CD4-positive, alpha-beta memory T cell (primary cell): ENCODE measurements at regions not wholly inside any gene's neighbourhood (a gene's known extent, or its start where the extent isn't known, plus 50 kb on each side); places are given as distances from the start of the nearest gene placed in this dataset.

ENCODE experiments used
- CTCF ChIA-PET: fragments of 350-600 bp; sonication (Branson Sonifier 250); formaldehyde crosslinking; loops from one replicate; lab custom pipeline; 2021; ENCODE audit warnings: inconsistent platforms; ENCODE audit not compliant: partially characterized antibody; lab: Charles Lee
- POLR2A ChIA-PET: fragments of 350-600 bp; sonication (Branson Sonifier 250); formaldehyde crosslinking; loops from one replicate; lab custom pipeline; 2021; ENCODE audit not compliant: partially characterized antibody; lab: Charles Lee
- DNase-seq, 5 donors: peaks; one replicate each; pipeline versions ENCODE4 v3.0.0 to v3.0.0-alpha.2; 2020 to 2022; ENCODE audit warnings: mixed read lengths in 1 of 5
- H3K27ac ChIP-seq: one replicate; pipeline ENCODE4 v1.7.0; 2013; ENCODE audit warnings: low read depth, low read length
- H3K27me3 ChIP-seq: 2 replicates; pipeline ENCODE4 v1.7.0; 2013; ENCODE audit warnings: mild to moderate bottlenecking, low read length, moderate library complexity; ENCODE audit not compliant: insufficient read depth
- H3K36me3 ChIP-seq: 2 replicates; pipeline ENCODE4 v1.7.0; 2013; ENCODE audit warnings: mild to moderate bottlenecking, low read length, moderate library complexity; ENCODE audit not compliant: insufficient read depth
- H3K4me1 ChIP-seq: 2 replicates; pipeline ENCODE4 v1.7.0; 2013; ENCODE audit warnings: mild to moderate bottlenecking, low read length, moderate library complexity; ENCODE audit not compliant: insufficient read depth
- H3K4me3 ChIP-seq, 2 donors: one replicate each; pipeline ENCODE4 v1.7.0; 2013; ENCODE audit warnings: low read length in 2 of 2, mild to moderate bottlenecking in 1 of 2
- H3K9me3 ChIP-seq, 2 donors: one replicate each; pipeline ENCODE4 v1.7.0; 2013; ENCODE audit warnings: low read length in 2 of 2, control low read depth in 1 of 2; ENCODE audit not compliant: control insufficient read depth in 1 of 2
- H3K27ac Mint-ChIP-seq, 7 donors: one replicate each; pipeline ENCODE4 v1.8.0; 2020 to 2021; ENCODE audit warnings: mixed read lengths in 7 of 7, mild to moderate bottlenecking in 6 of 7, inconsistent platforms in 3 of 7, moderate library complexity in 3 of 7
- H3K27me3 Mint-ChIP-seq, 2 donors: one replicate each; pipeline ENCODE4 v1.8.0; 2020 to 2021; ENCODE audit warnings: mixed read lengths in 2 of 2
- H3K36me3 Mint-ChIP-seq, 2 donors: one replicate each; pipeline ENCODE4 v1.8.0; 2020 to 2021; ENCODE audit warnings: mixed read lengths in 2 of 2, inconsistent platforms in 1 of 2, mild to moderate bottlenecking in 1 of 2
- H3K4me1 Mint-ChIP-seq, 4 donors: one replicate each; pipeline ENCODE4 v1.8.0; 2020 to 2021; ENCODE audit warnings: mixed read lengths in 4 of 4, mild to moderate bottlenecking in 1 of 4
- H3K4me3 Mint-ChIP-seq, 8 donors: one replicate each; pipeline ENCODE4 v1.8.0; 2020 to 2021; ENCODE audit warnings: mixed read lengths in 8 of 8, mild to moderate bottlenecking in 7 of 8, moderate library complexity in 6 of 8, inconsistent platforms in 3 of 8
- H3K9me3 Mint-ChIP-seq, 8 donors: one replicate each; pipeline ENCODE4 v1.8.0; 2020 to 2021; ENCODE audit warnings: mixed read lengths in 8 of 8, mild to moderate bottlenecking in 5 of 8, inconsistent platforms in 3 of 8, moderate library complexity in 1 of 8
- intact Hi-C: fragments of 100-400 bp; cut with micrococcal nuclease; formaldehyde crosslinking; loops from one replicate; pipeline ENCODE4 v1.15.1; 2023

DNA sequence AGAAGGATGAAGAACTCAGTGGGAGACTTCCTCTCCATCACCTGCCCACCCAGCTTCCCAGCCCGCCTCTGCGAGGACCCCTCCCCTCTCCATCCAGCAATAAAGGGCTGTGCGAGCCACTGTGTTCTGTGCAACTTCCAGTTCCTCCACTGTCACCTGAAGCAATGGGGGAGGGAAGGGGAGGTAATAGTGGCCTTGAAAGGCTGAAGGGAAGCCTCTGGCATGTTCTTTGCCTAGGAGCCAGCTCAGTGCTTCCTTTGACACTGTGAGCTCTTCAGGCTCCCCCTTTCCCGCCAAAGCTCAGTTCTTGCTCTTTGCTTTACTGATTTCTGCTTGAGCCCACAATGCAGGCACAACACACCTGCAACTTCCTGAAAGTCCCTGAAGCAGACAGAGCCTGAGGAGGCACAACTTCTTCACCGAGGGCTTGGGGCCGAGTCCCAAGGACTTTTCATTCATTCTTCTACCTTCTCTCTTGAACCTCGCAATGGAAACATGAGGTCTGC is 73.2 kb upstream of the DOCK9 start:
- H3K4me1 ChIP-seq, result peaks cover 98% of the 10 kb centered on the region
- Mint-ChIP-seq H3K27me3 (no peaks in the 10 kb centered on the region), H3K9me3 (peaks cover 0 to 2% (median 0%) of the 10 kb centered on the region in 8 donors), H3K27ac (peak overlapping the region; percentile 86 to 97 (median 94)), H3K36me3 (no peaks in the 10 kb centered on the region), H3K4me3 (peak overlapping the region; percentile 70 to 89 (median 85)), H3K4me1 (peaks cover 73 to 99% (median 87%) of the 10 kb centered on the region in 4 donors)
- no peaks in the 10 kb centered on the region for H3K9me3 ChIP-seq
- no peaks in the 10 kb centered on the region for H3K36me3 ChIP-seq
- H3K27me3 ChIP-seq, result no peaks in the 10 kb centered on the region
- DNase-seq, result no peak
- intact Hi-C loops, result loop anchor here (1.0 to 10.0 kb wide), 3 partner anchors 26 to 1624 kb away; partner anchors contain the start of gene TMTC4
- ChIA-PET CTCF (interaction anchor here (0.7 to 4.1 kb wide), 8 partner anchors 8 to 31 kb away, joined by 3 to 19 read pairs (median 6); no protein-coding TSS in a partner anchor), POLR2A (interaction anchor here (0.8 to 11.6 kb wide), 18 partner anchors 8 to 445 kb away, joined by 3 to 226 read pairs (median 3); partner anchors contain the start of gene GPR18)
- peak overlapping the region; percentile 38 for H3K27ac ChIP-seq
- peak overlapping the region; percentile 1 to 36 for H3K4me3 ChIP-seq

DNA sequence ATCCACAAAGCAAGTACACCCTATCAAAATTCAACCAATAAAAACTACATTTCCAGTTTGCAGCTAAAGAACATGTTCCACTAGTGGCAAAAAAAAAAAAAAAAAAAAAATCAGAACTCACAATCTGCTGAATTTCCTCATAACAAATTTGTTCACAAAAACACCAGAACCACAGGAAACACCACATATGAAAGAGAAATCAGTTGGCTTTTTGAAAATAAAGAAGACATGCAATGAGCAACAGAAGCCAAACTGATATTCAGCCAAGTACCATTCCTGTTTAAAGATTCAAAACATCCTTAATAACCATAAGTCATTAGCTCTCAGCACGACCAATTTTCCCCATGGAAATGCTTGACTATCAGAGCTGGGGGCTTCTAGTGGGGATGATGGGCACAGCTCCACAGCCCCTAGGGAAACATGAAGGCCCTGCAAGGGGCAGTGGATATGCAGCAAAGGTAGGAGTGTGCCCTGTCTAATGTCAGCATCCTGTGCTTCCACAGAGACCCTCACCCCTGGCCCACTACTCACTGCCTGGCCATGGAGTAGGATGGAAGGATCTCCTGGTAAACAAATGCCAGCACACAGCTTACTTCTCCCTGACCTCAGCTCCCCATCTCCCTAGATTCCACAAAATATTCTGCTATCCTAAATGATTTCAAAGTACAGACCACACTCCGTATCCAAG is 74.0 kb upstream of the DOCK9 start:
- H3K36me3 Mint-ChIP-seq, result no peaks in the 10 kb centered on the region
- ChIA-PET POLR2A (interaction anchor here (0.8 to 11.6 kb wide), 15 partner anchors 9 to 444 kb away, joined by 3 to 226 read pairs (median 3); partner anchors contain the start of gene GPR18), CTCF (interaction anchor here (0.8 to 4.1 kb wide), 7 partner anchors 8 to 27 kb away, joined by 3 to 19 read pairs (median 5); no protein-coding TSS in a partner anchor)
- H3K9me3 Mint-ChIP-seq, result peaks cover 0 to 2% (median 0%) of the 10 kb centered on the region in 8 donors
- peak overlapping the region; percentile 36 to 57 for H3K4me3 ChIP-seq
- H3K27me3 ChIP-seq, result no peaks in the 10 kb centered on the region
- H3K27ac ChIP-seq, result peak overlapping the region; percentile 38
- peaks cover 70 to 97% (median 85%) of the 10 kb centered on the region in 4 donors for H3K4me1 Mint-ChIP-seq
- no peaks in the 10 kb centered on the region for H3K27me3 Mint-ChIP-seq
- peak overlapping the region; percentile 86 to 97 (median 94) for H3K27ac Mint-ChIP-seq
- intact Hi-C loops, result loop anchor here (1.0 to 10.0 kb wide), 3 partner anchors 25 to 1623 kb away; partner anchors contain the start of gene TMTC4
- DNase-seq, result peak in 4 of 5 donors; percentile 55 to 66 (median 62)
- no peaks in the 10 kb centered on the region for H3K36me3 ChIP-seq
- peak overlapping the region; percentile 70 to 89 (median 85) for H3K4me3 Mint-ChIP-seq
- H3K9me3 ChIP-seq, result no peaks in the 10 kb centered on the region
- H3K4me1 ChIP-seq, result peaks cover 97% of the 10 kb centered on the region

DNA sequence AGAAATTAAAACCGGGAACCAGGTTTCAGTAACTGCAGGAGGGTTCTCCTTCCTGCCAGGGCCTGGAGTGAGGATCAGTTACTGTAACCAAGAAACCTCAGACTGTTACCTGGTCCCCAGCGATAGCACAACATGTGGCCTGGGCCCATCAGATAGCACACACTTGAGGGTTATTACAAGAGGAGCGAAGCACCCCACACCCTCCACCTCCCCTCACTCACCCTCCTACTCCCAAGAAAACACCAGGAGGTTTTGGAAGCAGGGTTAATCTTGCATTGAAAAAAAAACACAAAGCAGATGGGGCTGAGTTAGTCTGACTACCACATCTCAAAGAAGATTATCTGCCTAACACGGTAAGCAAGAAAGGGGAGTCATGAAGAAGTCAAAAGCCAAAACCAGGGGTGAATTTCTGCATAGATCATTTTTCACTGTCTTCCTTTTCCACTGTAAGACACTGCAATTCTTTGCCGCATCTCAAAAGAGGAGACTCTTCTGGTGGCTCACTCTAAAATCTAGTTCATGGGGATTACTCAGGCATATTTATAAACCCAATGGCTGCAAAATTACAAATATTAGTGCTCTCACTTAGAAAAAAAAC is 75.9 kb upstream of the DOCK9 start:
- H3K27me3 ChIP-seq, result no peaks in the 10 kb centered on the region
- CTCF ChIA-PET, result interaction anchor here (0.8 to 2.1 kb wide), 9 partner anchors 8 to 123 kb away, joined by 3 to 7 read pairs (median 4); no protein-coding TSS in a partner anchor
- DNase-seq, result no peak

DNA sequence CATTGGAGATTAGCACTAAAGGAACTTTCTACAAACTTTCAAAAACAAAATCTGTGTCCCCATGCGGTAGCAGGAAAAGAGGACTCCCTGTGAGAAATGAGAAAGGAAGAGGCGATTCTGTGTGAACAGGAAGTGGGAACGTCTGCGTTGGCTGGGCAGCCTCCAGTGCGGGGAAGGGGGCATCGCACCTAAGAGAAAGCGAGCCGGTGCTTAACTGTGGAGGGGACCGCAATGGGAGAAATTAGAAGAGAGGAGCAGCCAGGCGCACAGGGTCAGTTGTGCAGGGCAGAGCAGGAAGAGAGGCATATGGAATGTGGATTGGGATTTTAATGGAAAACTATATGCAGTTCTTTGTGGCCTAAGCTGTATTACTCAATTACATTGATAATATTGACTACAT is 77.4 kb upstream of the DOCK9 start:
- Mint-ChIP-seq H3K4me1 (peaks cover 62 to 95% (median 84%) of the 10 kb centered on the region in 4 donors), H3K4me3 (peak overlapping the region; percentile 71 to 92 (median 84)), H3K36me3 (no peaks in the 10 kb centered on the region), H3K9me3 (peaks cover 0 to 2% (median 0%) of the 10 kb centered on the region in 8 donors), H3K27me3 (no peaks in the 10 kb centered on the region), H3K27ac (peak overlapping the region; percentile 85 to 98 (median 94))
- Histone ChIP-seq H3K27ac (no peak overlapping the region), H3K36me3 (no peaks in the 10 kb centered on the region), H3K4me1 (peaks cover 90% of the 10 kb centered on the region), H3K9me3 (no peaks in the 10 kb centered on the region), H3K27me3 (no peaks in the 10 kb centered on the region), H3K4me3 (no peak overlapping the region)
- intact Hi-C loops, result loop anchor here (1.0 to 10.0 kb wide), 2 partner anchors 11 to 1620 kb away; partner anchors contain the start of gene TMTC4
- POLR2A ChIA-PET, result interaction anchor here (0.7 to 3.8 kb wide), 6 partner anchors 9 to 61 kb away, joined by 3 to 27 read pairs (median 7); no protein-coding TSS in a partner anchor
- DNase-seq, result peak in 1 of 5 donors; percentile 18
- CTCF ChIA-PET, result interaction anchor here (0.9 to 2.3 kb wide), 6 partner anchors 9 to 28 kb away, joined by 3 to 8 read pairs (median 4); no protein-coding TSS in a partner anchor

More for the DNA sequence above, 75.9 kb upstream of the DOCK9 start:
- Mint-ChIP-seq H3K9me3 (peaks cover 0 to 2% (median 0%) of the 10 kb centered on the region in 8 donors), H3K36me3 (no peaks in the 10 kb centered on the region), H3K4me3 (peak overlapping the region; percentile 21 to 92 (median 62)), H3K27ac (peak overlapping the region; percentile 85 to 98 (median 94)), H3K4me1 (peaks cover 66 to 97% (median 85%) of the 10 kb centered on the region in 4 donors), H3K27me3 (no peaks in the 10 kb centered on the region)
- intact Hi-C loops, result loop anchor here (1.0 to 10.0 kb wide), 2 partner anchors 7 to 1621 kb away; partner anchors contain the start of gene TMTC4
- H3K4me3 ChIP-seq, result no peak overlapping the region
- H3K36me3 ChIP-seq, result no peaks in the 10 kb centered on the region
- H3K9me3 ChIP-seq, result no peaks in the 10 kb centered on the region
- peak overlapping the region; percentile 40 for H3K27ac ChIP-seq
- POLR2A ChIA-PET, result interaction anchor here (0.8 to 11.6 kb wide), 4 partner anchors 7 to 1621 kb away, joined by 3 to 226 read pairs (median 16); no protein-coding TSS in a partner anchor
- H3K4me1 ChIP-seq, result peaks cover 97% of the 10 kb centered on the region

DNA sequence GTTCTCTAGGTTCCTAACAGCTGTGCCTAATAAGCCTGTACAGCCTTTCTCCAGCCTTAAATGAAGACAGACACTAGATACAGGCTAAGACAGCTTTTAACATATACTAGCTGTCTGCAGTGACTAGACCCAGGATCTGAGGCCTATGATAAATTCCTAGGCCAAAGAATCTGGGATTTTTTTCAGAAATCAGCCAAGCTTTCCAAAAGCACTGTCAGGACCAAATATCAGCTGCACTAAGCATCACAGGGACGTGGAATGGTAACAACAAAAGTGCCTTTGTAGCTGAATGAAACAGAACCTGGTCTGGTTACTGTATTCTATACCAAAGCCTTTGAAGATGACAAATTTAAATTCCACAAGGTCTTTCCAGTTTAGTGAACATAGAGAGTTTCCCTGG is 77.9 kb upstream of the DOCK9 start:
- no peaks in the 10 kb centered on the region for H3K9me3 ChIP-seq
- no peaks in the 10 kb centered on the region for H3K27me3 Mint-ChIP-seq
- DNase-seq, result no peak
- H3K36me3 ChIP-seq, result no peaks in the 10 kb centered on the region
- no peak overlapping the region for H3K4me3 ChIP-seq
- no peaks in the 10 kb centered on the region for H3K27me3 ChIP-seq
- peaks cover 88% of the 10 kb centered on the region for H3K4me1 ChIP-seq
- H3K36me3 Mint-ChIP-seq, result no peaks in the 10 kb centered on the region
- no peak overlapping the region for H3K27ac ChIP-seq
- CTCF ChIA-PET, result interaction anchor here (0.9 to 2.3 kb wide), 6 partner anchors 9 to 28 kb away, joined by 3 to 8 read pairs (median 4); no protein-coding TSS in a partner anchor
- H3K4me1 Mint-ChIP-seq, result peaks cover 61 to 94% (median 83%) of the 10 kb centered on the region in 4 donors
- H3K27ac Mint-ChIP-seq, result peak overlapping the region in 1 of 7 donors; percentile 94
- H3K4me3 Mint-ChIP-seq, result peak overlapping the region in 1 of 8 donors; percentile 87
- POLR2A ChIA-PET, result interaction anchor here (0.7 to 3.8 kb wide), 7 partner anchors 9 to 61 kb away, joined by 3 to 27 read pairs (median 7); no protein-coding TSS in a partner anchor
- intact Hi-C loops, result loop anchor here (1.0 to 10.0 kb wide), 2 partner anchors 11 to 1619 kb away; partner anchors contain the start of gene TMTC4
- H3K9me3 Mint-ChIP-seq, result peaks cover 0 to 2% (median 0%) of the 10 kb centered on the region in 8 donors

DNA sequence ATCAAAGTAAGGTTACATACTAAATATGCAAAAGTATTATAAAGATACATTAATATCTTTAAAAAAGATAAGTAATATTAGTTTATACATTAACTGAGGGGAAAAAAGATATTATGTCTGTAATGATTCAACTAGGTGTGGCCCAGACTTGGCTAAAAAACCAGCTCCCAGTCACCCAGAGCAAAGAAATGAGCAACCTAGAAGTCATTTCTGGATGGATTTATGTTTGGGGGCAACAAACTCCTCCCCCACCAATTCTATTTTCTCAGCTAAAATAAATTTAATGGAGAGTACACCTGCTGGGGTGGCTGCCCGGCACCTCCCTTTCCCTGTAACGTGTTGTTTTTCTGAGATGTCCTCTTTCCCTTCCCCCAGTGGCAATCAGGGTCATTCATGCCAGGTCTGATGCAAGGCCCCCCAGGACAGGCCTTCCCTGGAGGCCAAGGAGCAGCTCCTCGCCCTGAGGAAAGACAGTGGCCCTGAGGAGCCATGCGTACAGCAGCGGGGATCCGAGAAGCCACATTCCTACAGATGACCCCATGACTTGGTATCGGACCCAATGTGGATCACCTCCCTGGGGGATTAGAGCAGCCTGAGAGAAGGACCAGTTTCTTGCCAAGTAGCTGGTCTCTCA is 78.6 kb upstream of the DOCK9 start:
- peaks cover 0 to 2% (median 0%) of the 10 kb centered on the region in 8 donors for H3K9me3 Mint-ChIP-seq
- Histone ChIP-seq H3K4me1 (peaks cover 88% of the 10 kb centered on the region), H3K36me3 (no peaks in the 10 kb centered on the region), H3K27me3 (no peaks in the 10 kb centered on the region), H3K4me3 (no peak overlapping the region), H3K27ac (no peak overlapping the region), H3K9me3 (no peaks in the 10 kb centered on the region)
- peak overlapping the region; percentile 2 to 79 (median 60) for H3K27ac Mint-ChIP-seq
- peak overlapping the region in 2 of 8 donors; percentile 12 to 47 for H3K4me3 Mint-ChIP-seq
- H3K27me3 Mint-ChIP-seq, result no peaks in the 10 kb centered on the region
- H3K36me3 Mint-ChIP-seq, result no peaks in the 10 kb centered on the region
- no peak for DNase-seq
- ChIA-PET POLR2A (interaction anchor here (1.0 to 3.8 kb wide), 6 partner anchors 9 to 62 kb away, joined by 3 to 27 read pairs (median 7); no protein-coding TSS in a partner anchor), CTCF (interaction anchor here (1.2 to 2.3 kb wide), 3 partner anchors 8 to 12 kb away, joined by 3 to 8 read pairs (median 4); no protein-coding TSS in a partner anchor)
- intact Hi-C loops, result loop anchor here (10.0 kb wide), 1 partner anchor 1618 kb away; the partner anchor contains the start of gene TMTC4
- H3K4me1 Mint-ChIP-seq, result peaks cover 59 to 94% (median 81%) of the 10 kb centered on the region in 4 donors
